Astrocyte (in vitro differentiated cells and primary cell): ENCODE measurements at regions not wholly inside any gene's neighbourhood (a gene's known extent, or its start where the extent isn't known, plus 50 kb on each side); places are given as distances from the start of the nearest gene placed in this dataset.

Experiments
- DNase-seq: peaks from one replicate; pipeline ENCODE4 v3.0.0-alpha.2; 2010; ENCODE audit warnings: low read depth
- FAIRE-seq: peaks from 2 replicates; lab custom pipeline; 2011; peaks lifted over from hg19 to GRCh38; lab: Jason Lieb, UNC
- H2AFZ ChIP-seq: 2 replicates; pipeline ENCODE4 v1.6.0; 2012; ENCODE audit warnings: low read depth, low read length, inconsistent platforms
- H3K27ac ChIP-seq: 2 replicates; pipeline ENCODE4 v1.5.1; 2011; ENCODE audit warnings: low read depth, low read length, inconsistent platforms
- H3K27me3 ChIP-seq: 2 replicates; pipeline ENCODE4 v1.6.0; 2011; ENCODE audit warnings: low read length, inconsistent platforms; ENCODE audit not compliant: insufficient read depth
- H3K36me3 ChIP-seq: 2 replicates; pipeline ENCODE4 v1.5.1; 2011; ENCODE audit warnings: low read length, inconsistent platforms; ENCODE audit not compliant: insufficient read depth
- H3K4me1 ChIP-seq: 2 replicates; pipeline ENCODE4 v1.5.1; 2011; ENCODE audit warnings: low read length, inconsistent platforms; ENCODE audit not compliant: insufficient read depth
- H3K4me2 ChIP-seq: 2 replicates; pipeline ENCODE4 v1.6.0; 2012; ENCODE audit warnings: low read length, inconsistent platforms
- H3K4me3 ChIP-seq: 2 replicates; pipeline ENCODE4 v1.5.1; 2011; ENCODE audit warnings: low read depth, mild to moderate bottlenecking, low read length, inconsistent platforms; ENCODE audit not compliant: insufficient read depth
- H3K79me2 ChIP-seq: 2 replicates; pipeline ENCODE4 v1.6.0; 2012; ENCODE audit warnings: mild to moderate bottlenecking, low read length, inconsistent platforms; ENCODE audit not compliant: insufficient read depth
- H3K9ac ChIP-seq: 2 replicates; pipeline ENCODE4 v1.6.0; 2012; ENCODE audit warnings: mild to moderate bottlenecking, low read length, inconsistent platforms
- H3K9me3 ChIP-seq: 2 replicates; pipeline ENCODE4 v1.5.1; 2012; ENCODE audit warnings: low read depth, mild to moderate bottlenecking, low read length, inconsistent platforms; ENCODE audit not compliant: insufficient read depth
- H4K20me1 ChIP-seq: 2 replicates; pipeline ENCODE4 v1.6.0; 2012; ENCODE audit warnings: low read length, inconsistent platforms; ENCODE audit not compliant: insufficient read depth
- H3K27ac Mint-ChIP-seq: one replicate; pipeline ENCODE4 v1.8.0; 2021; ENCODE audit warnings: mild to moderate bottlenecking, mixed read lengths; ENCODE audit not compliant: unreplicated experiment
- H3K27me3 Mint-ChIP-seq: one replicate; pipeline ENCODE4 v1.8.0; 2021; ENCODE audit warnings: low read depth, mixed read lengths; ENCODE audit not compliant: unreplicated experiment
- H3K36me3 Mint-ChIP-seq: one replicate; pipeline ENCODE4 v1.8.0; 2021; ENCODE audit warnings: low read depth, mixed read lengths; ENCODE audit not compliant: unreplicated experiment
- H3K4me1 Mint-ChIP-seq: one replicate; pipeline ENCODE4 v1.8.0; 2021; ENCODE audit warnings: low read depth, mixed read lengths; ENCODE audit not compliant: unreplicated experiment
- H3K4me3 Mint-ChIP-seq: one replicate; pipeline ENCODE4 v1.8.0; 2021; ENCODE audit warnings: mild to moderate bottlenecking, moderate library complexity, mixed read lengths; ENCODE audit not compliant: unreplicated experiment
- H3K9me3 Mint-ChIP-seq: one replicate; pipeline ENCODE4 v1.8.0; 2021; ENCODE audit warnings: mild to moderate bottlenecking, mixed read lengths; ENCODE audit not compliant: unreplicated experiment
- CTCF ChIP-seq: IDR thresholded peaks from 2 replicates; pipeline ENCODE4 v1.5.1; 2011; ENCODE audit warnings: low read depth, mild to moderate bottlenecking, inconsistent platforms, low read length, moderate library complexity; ENCODE audit not compliant: insufficient read depth
- EZH2 ChIP-seq: IDR thresholded peaks from 2 replicates; pipeline ENCODE4 v1.6.1; 2012; ENCODE audit warnings: mild to moderate bottlenecking, low read length, inconsistent platforms; ENCODE audit not compliant: insufficient read depth

- peak overlapping the region; percentile 15 for H3K4me3 ChIP-seq
- H3K36me3 ChIP-seq, result no peaks in the 10 kb centered on the region
- DNase-seq (peak; percentile 99), FAIRE-seq (peak; percentile 73)
- Mint-ChIP-seq H3K4me1 (peaks cover 46% of the 10 kb centered on the region), H3K27me3 (no peaks in the 10 kb centered on the region), H3K27ac (peak overlapping the region; percentile 99), H3K4me3 (peak overlapping the region; percentile 76), H3K36me3 (no peaks in the 10 kb centered on the region), H3K9me3 (peaks cover 3% of the 10 kb centered on the region)
- H2AFZ ChIP-seq, result peak overlapping the region; percentile 2
- peak overlapping the region; percentile 89 for H3K9ac ChIP-seq
- H3K27ac ChIP-seq, result peak overlapping the region; percentile 98
- H4K20me1 ChIP-seq, result no peaks in the 10 kb centered on the region
- no peaks in the 10 kb centered on the region for H3K27me3 ChIP-seq
- no peaks in the 10 kb centered on the region for H3K9me3 ChIP-seq
- TF ChIP-seq CTCF, result no peak
- no peak for TF ChIP-seq EZH2
- H3K4me2 ChIP-seq, result peak overlapping the region; percentile 83
- H3K4me1 ChIP-seq, result peaks cover 33% of the 10 kb centered on the region
- peaks cover 7% of the 10 kb centered on the region for H3K79me2 ChIP-seq
These were observed 105.4 kb upstream of the MED13L start for GRCh38 chr12:116382686-116383530.

GRCh38 chr12:116384175-116384574 is 106.7 kb upstream of the MED13L start:
- Histone ChIP-seq H3K36me3 (no peaks in the 10 kb centered on the region), H3K9ac (no peak overlapping the region), H3K4me1 (peaks cover 37% of the 10 kb centered on the region), H2AFZ (no peak overlapping the region), H3K79me2 (peaks cover 7% of the 10 kb centered on the region), H3K4me2 (peak overlapping the region; percentile 83), H3K4me3 (no peak overlapping the region), H3K27me3 (no peaks in the 10 kb centered on the region), H3K27ac (peak overlapping the region; percentile 2), H3K9me3 (no peaks in the 10 kb centered on the region), H4K20me1 (no peaks in the 10 kb centered on the region)
- Mint-ChIP-seq H3K9me3 (peaks cover 3% of the 10 kb centered on the region), H3K4me3 (peak overlapping the region; percentile 50), H3K4me1 (peaks cover 50% of the 10 kb centered on the region), H3K27ac (peak overlapping the region; percentile 99), H3K36me3 (no peaks in the 10 kb centered on the region), H3K27me3 (no peaks in the 10 kb centered on the region)
- no peak for FAIRE-seq
- no peak for TF ChIP-seq EZH2
- no peak for TF ChIP-seq CTCF
- no peak for DNase-seq
